HepG2 (cell line): ENCODE measurements at regions not wholly inside any gene's neighbourhood (a gene's known extent, or its start where the extent isn't known, plus 50 kb on each side); places are given as distances from the start of the nearest gene placed in this dataset.

Source experiments
- ATAC-seq: fragments of 200-7000 bp; cut with Tn5 transposase; 3 replicates; pipeline ENCODE4 v1.9.1; 2020; ENCODE audit warnings: mild to moderate bottlenecking, moderate library complexity
- BruUV-seq: library from RNA; stranded (reverse); fragments of 400-500 nt; replicated peaks from 2 replicates; lab custom pipeline; 2021; lab: Mats Ljungman, UMichigan
- CTCF ChIA-PET: fragments of 300-600 bp; formaldehyde crosslinking; extraction: SDS; loops from one replicate; lab custom pipeline; 2021; ENCODE audit warnings: low total read pairs, inconsistent platforms, low intra/inter-chr PET ratio; lab: Yijun Ruan, JAX
- POLR2A ChIA-PET: fragments of 350-600 bp; sonication (Branson Sonifier 250); formaldehyde crosslinking; loops from one replicate; lab custom pipeline; 2020; ENCODE audit warnings: antibody characterized with exemption, inconsistent platforms; lab: Yijun Ruan, JAX
- DNase-seq: peaks from one replicate; pipeline ENCODE4 v3.0.0-alpha.2; 2015; ENCODE audit warnings: low spot score
- FAIRE-seq: peaks from 3 replicates; lab custom pipeline; 2011; peaks lifted over from hg19 to GRCh38; lab: Jason Lieb, UNC
- H2AFZ ChIP-seq: one replicate; pipeline ENCODE4 v1.6.1; 2011; ENCODE audit warnings: low read length, inconsistent platforms
- H3K27ac ChIP-seq: fragments of 300-600 bp; 3 replicates; pipeline ENCODE4 v1.8.0; 2011; ENCODE audit warnings: mixed run types, mild to moderate bottlenecking, mixed read lengths, low read length, inconsistent platforms; ENCODE audit not compliant: insufficient read depth; ENCODE audit errors: extremely low read length
- H3K27me3 ChIP-seq, 2 experiments: fragments of 200-600 bp in 1 of 2; 2 replicates in 1 of 2; 3 replicates in 1 of 2; pipeline versions ENCODE4 v1.6.0 to v1.8.0; 2011; ENCODE audit warnings: low read length in 2 of 2, mild to moderate bottlenecking in 2 of 2, moderate library complexity in 2 of 2, inconsistent platforms in 1 of 2; ENCODE audit not compliant: insufficient read depth in 2 of 2, control insufficient read depth in 1 of 2
- H3K36me3 ChIP-seq, 2 experiments: fragments of 200-600 bp in 1 of 2; replicated peaks in 1 of 2; 2 replicates in 1 of 2; 3 replicates in 1 of 2; pipeline versions ENCODE4 v1.5.1 to v1.8.0; 2011; ENCODE audit warnings: low read length in 2 of 2, inconsistent platforms in 1 of 2; ENCODE audit not compliant: insufficient read depth in 2 of 2, control insufficient read depth in 1 of 2
- H3K4me1 ChIP-seq: 2 replicates; pipeline ENCODE4 v1.5.1; 2012; ENCODE audit warnings: low read length, inconsistent platforms; ENCODE audit not compliant: insufficient read depth
- H3K4me2 ChIP-seq: 2 replicates; pipeline ENCODE4 v1.6.0; 2011; ENCODE audit warnings: low read depth, low read length, inconsistent platforms
- H3K4me3 ChIP-seq, 3 experiments: fragments of 200-600 bp in 1 of 3; sonication (generic), shearing (Covaris generic) in 1 of 3; replicated peaks in 1 of 3; 2 replicates each; pipeline ENCODE4 v1.5.1; 2011 to 2016; ENCODE audit warnings: low read length in 3 of 3, inconsistent platforms in 2 of 3, low read depth in 2 of 3, mild to moderate bottlenecking in 2 of 3, control low read depth in 1 of 3, mixed read lengths in 1 of 3; ENCODE audit not compliant: insufficient read depth in 1 of 3
- H3K79me2 ChIP-seq: one replicate; pipeline ENCODE4 v1.6.1; 2011; ENCODE audit warnings: low read length, inconsistent platforms; ENCODE audit not compliant: insufficient read depth
- H3K9ac ChIP-seq: 2 replicates; pipeline ENCODE4 v1.6.0; 2011; ENCODE audit warnings: mild to moderate bottlenecking, low read depth, low read length, inconsistent platforms; ENCODE audit not compliant: insufficient read depth
- H3K9me3 ChIP-seq: 2 replicates; pipeline ENCODE4 v1.5.1; 2012; ENCODE audit warnings: mild to moderate bottlenecking, low read length
- H4K20me1 ChIP-seq: 2 replicates; pipeline ENCODE4 v1.6.0; 2011; ENCODE audit warnings: inconsistent platforms, mild to moderate bottlenecking, low read length, moderate library complexity; ENCODE audit not compliant: insufficient read depth
- KAT2B ChIP-seq: fragments of 150-350 bp; IDR thresholded peaks from 2 replicates; pipeline ENCODE4 v1.6.1; 2014; ENCODE audit warnings: low read depth, low read length, borderline replicate concordance
- SALL1 ChIP-seq: sonication (generic); formaldehyde crosslinking; IDR thresholded peaks from 2 replicates; pipeline ENCODE4 v1.8.0; 2022; ENCODE audit warnings: mild to moderate bottlenecking, missing genetic modification reagents
- ZBTB7B ChIP-seq: sonication (generic); formaldehyde crosslinking; IDR thresholded peaks from 2 replicates; pipeline ENCODE4 v1.4.0; 2020; ENCODE audit warnings: missing genetic modification reagents
- ZNF567 ChIP-seq: sonication (generic); formaldehyde crosslinking; IDR thresholded peaks from 2 replicates; pipeline ENCODE4 v1.8.1; 2023; ENCODE audit warnings: mild to moderate bottlenecking, missing genetic modification reagents, borderline replicate concordance
- ZNF670 ChIP-seq: sonication (generic); formaldehyde crosslinking; IDR thresholded peaks from 2 replicates; pipeline ENCODE4 v1.8.0; 2022; ENCODE audit warnings: mild to moderate bottlenecking, missing genetic modification reagents, borderline replicate concordance
- WGBS: methylation state at CpG from one replicate; pipeline ENCODE4 v1.1.6; 2017; ENCODE audit warnings: low lambda C conversion rate; 5-methylcytosine and 5-hydroxymethylcytosine counted together
- in situ Hi-C: cut with HindIII; loops from 2 replicates; pipeline ENCODE4 v1.10.0; 2017; ENCODE audit warnings: low pct_unique_long_range_greater_than_20kb; ENCODE audit not compliant: extremely low pct_ligation_motif_present
- intact Hi-C: fragments of 100-400 bp; cut with micrococcal nuclease; formaldehyde crosslinking; loops from one replicate; pipeline ENCODE4 v1.10.0; 2022; ENCODE audit not compliant: unreplicated experiment
- TF ChIP-seq, protein P1 (sequence below), 2 experiments: IDR thresholded peaks; 2 replicates each; pipeline ENCODE4 v1.6.1; 2011 to 2012; ENCODE audit warnings: low read length in 2 of 2, borderline replicate concordance in 1 of 2, low read depth in 1 of 2, mild to moderate bottlenecking in 1 of 2, moderate library complexity in 1 of 2
- TF ChIP-seq, protein P2 (sequence below): IDR thresholded peaks from 2 replicates; pipeline ENCODE4 v1.6.1; 2016; ENCODE audit warnings: mild to moderate bottlenecking

DNA sequence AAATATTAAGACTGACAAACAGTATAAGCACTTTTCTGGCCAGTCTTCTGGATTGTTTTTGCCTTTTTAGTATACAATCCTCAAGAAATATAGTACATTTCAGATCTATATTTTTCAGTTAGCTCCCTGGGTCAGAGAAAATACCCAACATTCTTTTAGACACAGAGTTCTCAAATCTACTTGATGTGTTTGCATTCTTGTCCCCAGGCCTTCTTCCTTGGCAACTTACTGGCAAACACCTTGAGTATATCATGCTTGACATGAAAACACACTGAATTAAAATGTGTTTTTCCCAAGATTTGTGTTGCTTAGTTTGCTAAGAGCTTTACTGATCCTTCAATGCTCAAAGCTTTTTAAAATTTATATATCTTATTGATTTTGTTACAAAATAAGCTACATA, 1413.1 kb upstream of the CDH9 start:
- no TSS peak for BruUV-seq
- Histone ChIP-seq H2AFZ (no peak overlapping the region), H3K9ac (no peak overlapping the region), H3K4me3 (no peak overlapping the region), H3K27me3 (no peaks in the 10 kb centered on the region)
- TF ChIP-seq ZBTB7B (CRISPR knock-in tag) (no peak), KAT2B (no peak)
- TF ChIP-seq, protein P1, sequence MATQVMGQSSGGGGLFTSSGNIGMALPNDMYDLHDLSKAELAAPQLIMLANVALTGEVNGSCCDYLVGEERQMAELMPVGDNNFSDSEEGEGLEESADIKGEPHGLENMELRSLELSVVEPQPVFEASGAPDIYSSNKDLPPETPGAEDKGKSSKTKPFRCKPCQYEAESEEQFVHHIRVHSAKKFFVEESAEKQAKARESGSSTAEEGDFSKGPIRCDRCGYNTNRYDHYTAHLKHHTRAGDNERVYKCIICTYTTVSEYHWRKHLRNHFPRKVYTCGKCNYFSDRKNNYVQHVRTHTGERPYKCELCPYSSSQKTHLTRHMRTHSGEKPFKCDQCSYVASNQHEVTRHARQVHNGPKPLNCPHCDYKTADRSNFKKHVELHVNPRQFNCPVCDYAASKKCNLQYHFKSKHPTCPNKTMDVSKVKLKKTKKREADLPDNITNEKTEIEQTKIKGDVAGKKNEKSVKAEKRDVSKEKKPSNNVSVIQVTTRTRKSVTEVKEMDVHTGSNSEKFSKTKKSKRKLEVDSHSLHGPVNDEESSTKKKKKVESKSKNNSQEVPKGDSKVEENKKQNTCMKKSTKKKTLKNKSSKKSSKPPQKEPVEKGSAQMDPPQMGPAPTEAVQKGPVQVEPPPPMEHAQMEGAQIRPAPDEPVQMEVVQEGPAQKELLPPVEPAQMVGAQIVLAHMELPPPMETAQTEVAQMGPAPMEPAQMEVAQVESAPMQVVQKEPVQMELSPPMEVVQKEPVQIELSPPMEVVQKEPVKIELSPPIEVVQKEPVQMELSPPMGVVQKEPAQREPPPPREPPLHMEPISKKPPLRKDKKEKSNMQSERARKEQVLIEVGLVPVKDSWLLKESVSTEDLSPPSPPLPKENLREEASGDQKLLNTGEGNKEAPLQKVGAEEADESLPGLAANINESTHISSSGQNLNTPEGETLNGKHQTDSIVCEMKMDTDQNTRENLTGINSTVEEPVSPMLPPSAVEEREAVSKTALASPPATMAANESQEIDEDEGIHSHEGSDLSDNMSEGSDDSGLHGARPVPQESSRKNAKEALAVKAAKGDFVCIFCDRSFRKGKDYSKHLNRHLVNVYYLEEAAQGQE (IDR thresholded peaks at IDR 0.05; ENCODE audit: borderline replicate concordance in 1 of 2, low read depth in 1 of 2, low read length in 2 of 2), result no peak
- TF ChIP-seq, all 625 proteins: peak for 0
- Histone ChIP-seq H4K20me1 (no peaks in the 10 kb centered on the region), H3K36me3 (no peaks in the 10 kb centered on the region), H3K4me1 (no peaks in the 10 kb centered on the region), H3K79me2 (no peaks in the 10 kb centered on the region), H3K4me2 (no peak overlapping the region), H3K27ac (no peak overlapping the region), H3K9me3 (no peaks in the 10 kb centered on the region)
- no peak for FAIRE-seq
- ChIA-PET CTCF (no interaction called here), POLR2A (no interaction called here)
- ATAC-seq, result no peak
- in situ Hi-C loops, result no loop called here
- no peak for DNase-seq
- intact Hi-C loops, result no loop called here

DNA sequence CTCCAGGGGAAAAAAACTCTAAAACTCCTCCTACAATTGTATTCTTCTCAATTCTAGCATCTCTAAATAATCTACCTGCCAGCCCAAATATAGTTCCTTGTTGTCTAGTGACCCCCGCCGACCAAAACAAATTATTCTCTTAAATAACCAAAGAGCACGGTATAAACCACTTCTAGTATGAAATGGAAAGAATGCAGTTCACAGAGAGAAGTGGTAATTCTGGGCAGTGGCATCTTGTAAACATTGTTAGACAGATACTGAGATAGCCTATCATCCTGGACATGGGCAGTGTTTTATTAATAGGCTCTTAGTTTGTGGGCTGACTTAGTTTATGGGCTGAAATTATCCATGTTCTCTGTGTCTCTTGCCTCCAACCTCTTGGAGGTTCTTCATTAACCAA, 1412.6 kb upstream of the CDH9 start:
- no TSS peak for BruUV-seq
- H3K79me2 ChIP-seq, result no peaks in the 10 kb centered on the region
- 0% methylated on average over 2 of the region's 3 CpGs for WGBS
- TF ChIP-seq, protein P2, sequence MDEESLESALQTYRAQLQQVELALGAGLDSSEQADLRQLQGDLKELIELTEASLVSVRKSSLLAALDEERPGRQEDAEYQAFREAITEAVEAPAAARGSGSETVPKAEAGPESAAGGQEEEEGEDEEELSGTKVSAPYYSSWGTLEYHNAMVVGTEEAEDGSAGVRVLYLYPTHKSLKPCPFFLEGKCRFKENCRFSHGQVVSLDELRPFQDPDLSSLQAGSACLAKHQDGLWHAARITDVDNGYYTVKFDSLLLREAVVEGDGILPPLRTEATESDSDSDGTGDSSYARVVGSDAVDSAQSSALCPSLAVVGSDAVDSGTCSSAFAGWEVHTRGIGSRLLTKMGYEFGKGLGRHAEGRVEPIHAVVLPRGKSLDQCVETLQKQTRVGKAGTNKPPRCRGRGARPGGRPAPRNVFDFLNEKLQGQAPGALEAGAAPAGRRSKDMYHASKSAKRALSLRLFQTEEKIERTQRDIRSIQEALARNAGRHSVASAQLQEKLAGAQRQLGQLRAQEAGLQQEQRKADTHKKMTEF (CRISPR knock-in tag), result no peak
- TF ChIP-seq SALL1 (CRISPR knock-in tag), result no peak
- no peak for TF ChIP-seq ZNF567 (CRISPR knock-in tag)
- TF ChIP-seq ZNF670 (CRISPR knock-in tag), result no peak
- in situ Hi-C loops, result no loop called here
- no peak overlapping the region for H3K9ac ChIP-seq
- ATAC-seq (no peak), DNase-seq (no peak), FAIRE-seq (no peak)
- no peaks in the 10 kb centered on the region for H3K9me3 ChIP-seq
- no peaks in the 10 kb centered on the region for H3K4me1 ChIP-seq
- no peaks in the 10 kb centered on the region for H3K36me3 ChIP-seq
- intact Hi-C loops, result no loop called here
- no peak overlapping the region for H3K27ac ChIP-seq
- H4K20me1 ChIP-seq, result no peaks in the 10 kb centered on the region
- no peak overlapping the region for H2AFZ ChIP-seq
- CTCF ChIA-PET, result no interaction called here
- no peak overlapping the region for H3K4me3 ChIP-seq
- POLR2A ChIA-PET, result no interaction called here
- H3K4me2 ChIP-seq, result no peak overlapping the region
- H3K27me3 ChIP-seq, result no peaks in the 10 kb centered on the region
